Gastroesophageal sphincter (tissue), 4 donors: ENCODE measurements at regions not wholly inside any gene's neighbourhood (a gene's known extent, or its start where the extent isn't known, plus 50 kb on each side); places are given as distances from the start of the nearest gene placed in this dataset.

Experiments
- ATAC-seq: fragments of 150-250 bp; one replicate; pipeline ENCODE4 v1.9.1; 2016; ENCODE audit warnings: mild to moderate bottlenecking, moderate library complexity
- H3K27ac ChIP-seq, 4 donors: fragments of 200-600 bp; sonication (generic) in 3 of 4; 1 replicate in 3 of 4; 2 replicates in 1 of 4; pipeline ENCODE4 v1.5.1; 2016 to 2019
- H3K27me3 ChIP-seq: fragments of 200-600 bp; sonication (generic); one replicate; pipeline ENCODE4 v1.5.1; 2019
- H3K36me3 ChIP-seq, 2 donors: fragments of 200-600 bp; sonication (generic); one replicate each; pipeline ENCODE4 v1.5.1; 2019; ENCODE audit warnings: control low read depth in 1 of 2
- H3K4me1 ChIP-seq, 3 donors: fragments of 200-600 bp; sonication (generic); 1 replicate in 2 of 3; 2 replicates in 1 of 3; pipeline ENCODE4 v1.5.1; 2016 to 2019; ENCODE audit warnings: control low read depth in 2 of 3
- H3K4me3 ChIP-seq, 2 donors: fragments of 200-600 bp; sonication (generic); one replicate each; pipeline ENCODE4 v1.5.1; 2019; ENCODE audit warnings: mild to moderate bottlenecking in 1 of 2, moderate library complexity in 1 of 2
- H3K9me3 ChIP-seq, 3 donors: fragments of 200-600 bp; sonication (generic); one replicate each; pipeline ENCODE4 v1.5.1; 2017 to 2019; ENCODE audit warnings: control low read depth in 2 of 3
- EP300 ChIP-seq: sonication (generic); formaldehyde crosslinking; IDR thresholded peaks from one replicate; pipeline ENCODE4 v1.6.1; 2017; ENCODE audit warnings: antibody characterized with exemption, mild to moderate bottlenecking
- POLR2A ChIP-seq, 2 donors: fragments of 450-650 bp; IDR thresholded peaks; one replicate each; pipeline ENCODE4 v1.6.1; 2017; ENCODE audit warnings: antibody characterized with exemption in 2 of 2, mild to moderate bottlenecking in 2 of 2, moderate library complexity in 1 of 2
- POLR2AphosphoS5 ChIP-seq: sonication (generic); formaldehyde crosslinking; IDR thresholded peaks from one replicate; pipeline ENCODE4 v1.6.1; 2017; ENCODE audit warnings: antibody characterized with exemption
- WGBS, 2 donors: methylation state at CpG; one replicate each; pipeline ENCODE4 v1.1.5; 2018; ENCODE audit warnings: low coverage in 1 of 2; 5-methylcytosine and 5-hydroxymethylcytosine counted together
- TF ChIP-seq, protein P1 (sequence below), 4 experiments: fragments of 200-600 bp in 2 of 4; fragments of 450-650 bp in 2 of 4; sonication (generic) in 1 of 4; IDR thresholded peaks; one replicate each; pipeline ENCODE4 v1.5.1; 2017 to 2019; ENCODE audit warnings: antibody characterized with exemption in 4 of 4, mild to moderate bottlenecking in 2 of 4, moderate library complexity in 2 of 4

DNA sequence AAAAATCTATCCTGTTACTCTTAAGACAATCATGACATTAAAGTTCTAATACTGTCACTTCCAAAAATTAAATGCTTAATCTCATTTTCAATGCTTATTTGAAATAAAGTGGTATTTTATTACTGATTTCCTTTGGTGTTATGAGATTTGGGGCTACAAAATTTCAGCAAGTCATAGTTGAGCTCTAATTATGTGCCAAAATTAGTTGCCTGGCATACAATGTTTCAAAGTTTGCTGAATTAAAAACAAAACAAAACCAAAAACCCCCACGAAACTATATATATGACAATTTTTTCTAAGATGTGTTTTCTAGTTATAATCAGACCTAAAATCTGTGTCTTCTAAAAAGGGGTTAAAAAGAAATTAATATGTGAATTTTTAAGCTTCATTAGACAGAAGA is 62.2 kb downstream of the KCNRG start:
- peak overlapping the region; percentile 31 to 96 (median 83) for H3K27ac ChIP-seq
- ATAC-seq: no peak
- H3K4me1 ChIP-seq: peaks cover 0 to 40% (median 0%) of the 10 kb centered on the region in 3 donors
- no peaks in the 10 kb centered on the region for H3K27me3 ChIP-seq
- H3K4me3 ChIP-seq: peak overlapping the region; percentile 62 to 78
- TF ChIP-seq, protein P1, sequence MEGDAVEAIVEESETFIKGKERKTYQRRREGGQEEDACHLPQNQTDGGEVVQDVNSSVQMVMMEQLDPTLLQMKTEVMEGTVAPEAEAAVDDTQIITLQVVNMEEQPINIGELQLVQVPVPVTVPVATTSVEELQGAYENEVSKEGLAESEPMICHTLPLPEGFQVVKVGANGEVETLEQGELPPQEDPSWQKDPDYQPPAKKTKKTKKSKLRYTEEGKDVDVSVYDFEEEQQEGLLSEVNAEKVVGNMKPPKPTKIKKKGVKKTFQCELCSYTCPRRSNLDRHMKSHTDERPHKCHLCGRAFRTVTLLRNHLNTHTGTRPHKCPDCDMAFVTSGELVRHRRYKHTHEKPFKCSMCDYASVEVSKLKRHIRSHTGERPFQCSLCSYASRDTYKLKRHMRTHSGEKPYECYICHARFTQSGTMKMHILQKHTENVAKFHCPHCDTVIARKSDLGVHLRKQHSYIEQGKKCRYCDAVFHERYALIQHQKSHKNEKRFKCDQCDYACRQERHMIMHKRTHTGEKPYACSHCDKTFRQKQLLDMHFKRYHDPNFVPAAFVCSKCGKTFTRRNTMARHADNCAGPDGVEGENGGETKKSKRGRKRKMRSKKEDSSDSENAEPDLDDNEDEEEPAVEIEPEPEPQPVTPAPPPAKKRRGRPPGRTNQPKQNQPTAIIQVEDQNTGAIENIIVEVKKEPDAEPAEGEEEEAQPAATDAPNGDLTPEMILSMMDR (IDR thresholded peaks at IDR 0.05): no peak
- TF ChIP-seq POLR2AphosphoS5 (no peak), EP300 (no peak), POLR2A (IDR thresholded peaks at IDR 0.05) (no peak)
- no peaks in the 10 kb centered on the region for H3K36me3 ChIP-seq
- 44 to 63% methylated on average over 1 of the region's 1 CpG for WGBS, 2 donors
- H3K9me3 ChIP-seq: no peaks in the 10 kb centered on the region

DNA sequence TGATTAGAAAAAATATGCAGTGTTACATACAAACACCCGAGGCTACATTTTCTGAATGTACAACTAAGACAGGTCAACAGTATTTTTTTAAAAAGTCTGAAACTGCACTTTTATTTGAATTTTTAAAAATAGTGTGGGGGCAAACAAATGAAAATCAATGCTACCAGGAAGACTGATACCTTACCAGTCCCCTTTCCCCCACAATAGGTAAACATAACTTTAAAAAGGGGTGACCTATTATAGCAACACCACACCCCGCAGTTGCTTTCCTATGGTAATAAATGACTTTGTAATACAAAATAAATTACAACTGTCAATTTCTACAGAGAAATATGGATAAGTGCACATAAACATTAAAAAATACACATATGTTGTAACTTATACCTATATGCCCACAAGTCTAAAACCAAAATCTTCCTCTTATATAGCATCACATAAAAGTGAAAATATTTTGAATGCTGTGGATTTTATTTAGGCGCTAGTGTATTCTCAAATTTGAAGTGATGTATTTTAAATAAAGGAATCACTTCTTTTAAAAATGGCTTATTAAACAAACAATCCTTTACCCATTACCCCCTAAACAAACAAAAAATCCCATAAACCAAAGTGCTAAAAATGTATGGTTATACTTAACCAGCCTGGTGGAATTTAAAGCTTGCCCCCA is 63.1 kb downstream of the KCNRG start:
- Histone ChIP-seq H3K9me3 (no peaks in the 10 kb centered on the region), H3K27me3 (no peaks in the 10 kb centered on the region), H3K4me1 (peaks cover 0 to 48% (median 3%) of the 10 kb centered on the region in 3 donors), H3K4me3 (peak overlapping the region; percentile 62 to 78), H3K36me3 (no peaks in the 10 kb centered on the region), H3K27ac (peak overlapping the region; percentile 65 to 96 (median 83))
- WGBS, 2 donors: 40 to 53% methylated on average over 3 of the region's 3 CpGs
- ATAC-seq: no peak
- no peak for TF ChIP-seq POLR2AphosphoS5
- TF ChIP-seq, protein P1 (IDR thresholded peaks at IDR 0.05): no peak
- TF ChIP-seq EP300: no peak
- no peak for TF ChIP-seq POLR2A (IDR thresholded peaks at IDR 0.05)

DNA sequence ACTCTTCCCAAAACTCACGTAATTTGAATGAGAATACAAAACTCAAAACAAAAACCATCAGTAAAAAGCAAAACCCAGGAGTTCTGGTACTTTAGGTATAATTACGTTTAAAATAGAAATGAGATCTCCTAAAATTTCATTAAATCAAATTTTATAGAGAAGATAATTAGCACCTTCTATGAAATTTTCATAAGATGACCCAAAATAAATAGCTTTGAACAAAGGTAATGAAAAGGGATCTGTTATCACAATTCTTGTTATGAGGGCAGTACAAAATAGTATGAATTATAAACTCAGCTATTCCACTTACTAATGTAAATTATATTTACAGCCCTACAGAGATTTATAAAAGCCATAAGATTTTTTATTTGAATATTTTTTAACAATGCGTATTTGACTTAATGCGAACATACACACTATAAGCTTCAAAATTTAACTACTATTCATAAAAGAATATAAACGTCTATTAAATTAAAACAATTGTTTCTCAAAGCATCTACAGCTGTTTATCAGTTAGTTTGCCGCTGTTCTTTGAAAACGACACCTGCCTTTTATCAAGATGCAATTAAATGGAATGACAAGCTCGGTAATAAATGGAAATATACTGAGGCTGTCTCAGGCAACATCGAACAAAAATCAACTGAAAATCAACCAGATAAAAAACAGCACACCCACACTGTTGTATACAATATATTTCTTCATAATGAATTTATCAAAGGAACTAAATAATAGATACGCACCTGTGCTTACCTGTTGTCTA is 63.8 kb downstream of the KCNRG start:
- no peaks in the 10 kb centered on the region for H3K9me3 ChIP-seq
- peak; percentile 1 for TF ChIP-seq POLR2AphosphoS5
- TF ChIP-seq POLR2A (IDR thresholded peaks at IDR 0.05): no peak
- H3K27ac ChIP-seq: peak overlapping the region; percentile 65 to 96 (median 83)
- peak overlapping the region; percentile 62 to 78 for H3K4me3 ChIP-seq
- H3K4me1 ChIP-seq: peaks cover 0 to 48% (median 3%) of the 10 kb centered on the region in 3 donors
- 18 to 38% methylated on average over 10 of the region's 10 CpGs for WGBS, 2 donors
- no peaks in the 10 kb centered on the region for H3K27me3 ChIP-seq
- no peak for ATAC-seq
- H3K36me3 ChIP-seq: no peaks in the 10 kb centered on the region

DNA sequence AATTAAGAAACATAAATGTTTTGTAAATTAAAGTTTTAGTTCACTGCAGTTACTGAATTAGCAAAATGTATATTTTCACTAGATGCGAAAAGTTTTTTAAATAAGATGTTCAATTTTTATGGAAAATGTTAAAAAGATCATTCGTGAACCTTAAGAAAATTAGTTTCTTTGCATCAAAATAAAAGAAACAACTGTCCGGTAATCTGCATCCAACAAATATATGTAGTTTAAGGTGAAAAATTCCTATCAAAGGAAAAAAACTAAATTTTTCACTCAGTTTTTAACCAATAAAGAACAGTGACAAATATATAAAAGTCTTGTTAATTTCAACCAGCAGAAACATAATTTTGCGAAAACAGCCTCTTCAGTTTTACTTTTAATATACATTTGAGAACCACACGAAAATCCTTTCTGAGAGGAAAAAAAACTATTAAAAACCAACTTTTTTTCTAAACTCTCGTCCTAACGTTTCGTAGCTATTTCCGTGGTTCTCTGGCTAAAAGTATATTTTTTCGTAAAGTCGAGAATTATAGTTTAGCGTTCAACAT is 64.5 kb downstream of the KCNRG start:
- H3K4me1 ChIP-seq: peaks cover 0 to 50% (median 3%) of the 10 kb centered on the region in 3 donors
- TF ChIP-seq, protein P1 (IDR thresholded peaks at IDR 0.05): no peak
- TF ChIP-seq EP300: no peak
- TF ChIP-seq POLR2AphosphoS5: peak; percentile 1
- TF ChIP-seq POLR2A (IDR thresholded peaks at IDR 0.05): no peak
- 10 to 12% methylated on average over 12 of the region's 12 CpGs for WGBS, 2 donors
- H3K27me3 ChIP-seq: no peaks in the 10 kb centered on the region
- H3K36me3 ChIP-seq: no peaks in the 10 kb centered on the region
- H3K9me3 ChIP-seq: no peaks in the 10 kb centered on the region
- peak overlapping the region; percentile 62 to 78 for H3K4me3 ChIP-seq
- ATAC-seq: no peak
- peak overlapping the region; percentile 73 to 96 (median 91) for H3K27ac ChIP-seq

DNA sequence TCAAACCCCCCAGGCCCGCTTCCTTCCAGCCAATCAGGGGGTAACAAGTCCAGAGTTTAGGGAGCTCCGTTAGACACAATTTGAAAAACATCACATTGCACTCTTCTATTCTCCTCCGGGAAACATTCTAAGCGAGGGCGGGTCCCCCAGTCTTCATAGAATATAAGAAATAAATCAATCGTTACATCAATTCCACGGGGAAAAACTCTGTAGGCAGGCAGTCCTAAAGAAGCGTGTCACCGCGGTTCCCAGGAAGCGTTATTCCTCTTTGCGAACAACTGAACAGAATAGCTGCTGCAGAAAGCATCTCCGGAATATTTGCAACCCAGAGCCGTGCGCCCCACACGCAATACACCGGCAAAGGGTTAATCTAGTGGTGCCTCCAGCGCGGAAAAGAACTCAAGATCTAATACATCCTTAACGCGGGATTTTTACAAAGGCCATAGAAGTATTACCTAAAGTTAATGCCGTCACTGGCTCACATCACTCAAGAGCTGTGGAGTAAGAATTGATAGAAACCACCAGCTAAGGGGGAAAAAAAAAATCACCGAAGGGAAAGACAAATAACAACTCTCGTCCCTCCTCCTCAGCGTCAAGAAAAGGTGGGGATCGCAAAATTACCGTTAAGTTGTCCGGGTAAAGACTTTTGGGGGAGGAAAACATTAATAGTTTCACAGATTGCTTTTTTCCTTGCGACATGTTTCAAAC is 65.1 kb downstream of the KCNRG start:
- no peaks in the 10 kb centered on the region for H3K9me3 ChIP-seq
- H3K27me3 ChIP-seq: no peaks in the 10 kb centered on the region
- ATAC-seq: no peak
- WGBS, 2 donors: 0 to 1% methylated on average over 24 to 29 of the region's 29 CpGs
- H3K27ac ChIP-seq: peak overlapping the region; percentile 73 to 96 (median 91)
- no peaks in the 10 kb centered on the region for H3K36me3 ChIP-seq
- peak overlapping the region; percentile 62 to 78 for H3K4me3 ChIP-seq
- H3K4me1 ChIP-seq: peaks cover 0 to 50% (median 3%) of the 10 kb centered on the region in 3 donors
- TF ChIP-seq POLR2A (IDR thresholded peaks at IDR 0.05): no peak
- TF ChIP-seq EP300: no peak
- TF ChIP-seq POLR2AphosphoS5: no peak
- TF ChIP-seq, protein P1 (IDR thresholded peaks at IDR 0.05): no peak
